Loucy (cell line): ENCODE measurements at regions not wholly inside any gene's neighbourhood (a gene's known extent, or its start where the extent isn't known, plus 50 kb on each side); places are given as distances from the start of the nearest gene placed in this dataset.
"Not testable (repeated sequence)": the region's sequence is repeated elsewhere in the genome, so short reads cannot be mapped to it uniquely, and the experiment has no call there.

Experiments used
- H2AFZ ChIP-seq: fragments of 200-600 bp; sonication (generic); 2 replicates; pipeline ENCODE4 v1.6.0; 2016; ENCODE audit warnings: antibody characterized with exemption, mild to moderate bottlenecking, low read length, moderate library complexity
- H3F3A ChIP-seq: fragments of 200-600 bp; 2 replicates; pipeline ENCODE4 v1.6.0; 2016; ENCODE audit warnings: antibody characterized with exemption, low read depth, mild to moderate bottlenecking
- H3K27me3 ChIP-seq: fragments of 200-600 bp; sonication (generic); 2 replicates; pipeline ENCODE4 v1.6.1; 2014; ENCODE audit warnings: low read length, mild to moderate bottlenecking; ENCODE audit not compliant: insufficient read depth, poor library complexity, severe bottlenecking
- H3K36me3 ChIP-seq: fragments of 200-600 bp; sonication (generic); 2 replicates; pipeline ENCODE4 v1.6.1; 2016; ENCODE audit warnings: low read length; ENCODE audit not compliant: insufficient read depth
- H3K4me1 ChIP-seq: fragments of 200-600 bp; sonication (generic); 2 replicates; pipeline ENCODE4 v1.5.1; 2014; ENCODE audit warnings: low read length, mild to moderate bottlenecking; ENCODE audit not compliant: insufficient read depth, poor library complexity, severe bottlenecking
- H3K4me2 ChIP-seq: fragments of 200-600 bp; sonication (generic); 2 replicates; pipeline ENCODE4 v1.6.0; 2014; ENCODE audit warnings: antibody characterized with exemption, low read length, low read depth, mild to moderate bottlenecking; ENCODE audit not compliant: poor library complexity, severe bottlenecking
- H3K4me3 ChIP-seq: fragments of 200-600 bp; sonication (generic); 2 replicates; pipeline ENCODE4 v1.5.1; 2014; ENCODE audit warnings: low read length, mild to moderate bottlenecking, mixed read lengths; ENCODE audit not compliant: poor library complexity, severe bottlenecking
- H3K79me2 ChIP-seq: fragments of 200-600 bp; sonication (generic); 2 replicates; pipeline ENCODE4 v1.6.1; 2014; ENCODE audit warnings: low read length; ENCODE audit not compliant: insufficient read depth
- H3K9ac ChIP-seq: fragments of 200-600 bp; sonication (generic); 2 replicates; pipeline ENCODE4 v1.6.0; 2014; ENCODE audit warnings: mild to moderate bottlenecking, low read depth, low read length, moderate library complexity; ENCODE audit not compliant: poor library complexity, severe bottlenecking
- H3K9me2 ChIP-seq: fragments of 200-600 bp; sonication (generic); replicated peaks from 2 replicates; pipeline ENCODE4 v1.6.1; 2016; ENCODE audit warnings: low read depth, low read length, mixed read lengths
- H3K9me3 ChIP-seq: fragments of 200-600 bp; sonication (generic); 2 replicates; pipeline ENCODE4 v1.6.1; 2014; ENCODE audit warnings: mild to moderate bottlenecking, antibody characterized with exemption, low read length, low read depth; ENCODE audit not compliant: insufficient read depth
- H4K20me1 ChIP-seq: fragments of 200-600 bp; sonication (generic); 2 replicates; pipeline ENCODE4 v1.6.0; 2014; ENCODE audit warnings: antibody characterized with exemption, low read length, mild to moderate bottlenecking; ENCODE audit not compliant: insufficient read depth, poor library complexity, severe bottlenecking
- EZH2phosphoT487 ChIP-seq: fragments of 200-600 bp; IDR thresholded peaks from 2 replicates; pipeline ENCODE4 v1.6.1; 2018; ENCODE audit warnings: antibody characterized with exemption, mild to moderate bottlenecking, moderate library complexity, borderline replicate concordance
- TF ChIP-seq, protein P1 (sequence below): fragments of 200-600 bp; sonication (generic); conservative IDR thresholded peaks from 2 replicates; pipeline ENCODE4 v1.5.1; 2014; ENCODE audit warnings: mild to moderate bottlenecking, antibody characterized with exemption, low read length

DNA sequence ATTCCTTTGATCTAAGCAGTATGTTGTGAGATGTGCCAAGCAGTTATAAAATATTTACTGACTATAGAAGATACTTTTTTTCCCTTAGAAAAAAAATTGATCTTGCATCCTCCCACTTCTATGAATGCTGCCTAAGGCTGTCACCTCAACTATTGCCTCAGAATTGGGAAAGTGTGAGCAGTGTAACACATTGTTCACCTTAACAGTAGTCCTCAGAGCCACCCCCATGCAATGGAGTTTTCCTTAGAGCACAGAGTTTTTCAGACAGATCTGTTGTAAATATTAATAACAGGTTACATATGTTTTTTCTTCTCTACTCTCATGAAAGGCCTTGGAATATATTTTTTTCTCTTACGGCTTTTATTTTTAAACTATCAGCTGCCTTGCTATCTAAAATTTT is 607.3 kb downstream of the STK39 start:
- Histone ChIP-seq H3K27me3 (no peaks in the 10 kb centered on the region), H3K9me2 (no peaks in the 10 kb centered on the region)

DNA sequence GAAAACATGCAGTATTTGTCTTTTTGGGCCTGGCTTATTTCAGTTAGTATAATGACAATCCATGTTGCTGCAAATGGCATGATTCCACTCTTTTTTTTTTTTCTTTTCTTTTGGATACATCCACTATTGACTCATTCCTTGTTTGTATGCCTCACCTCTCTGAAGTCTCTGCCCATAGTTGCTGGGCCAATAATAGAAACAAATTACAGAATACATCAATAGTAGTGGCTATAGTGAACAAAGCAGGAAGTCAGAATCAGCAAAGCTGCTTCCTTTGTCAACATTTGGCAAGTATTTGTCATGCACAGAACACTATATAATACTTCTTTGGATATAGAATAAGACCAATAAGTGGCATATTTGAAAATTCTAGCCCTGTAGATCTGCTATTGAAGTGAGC is 609.7 kb downstream of the STK39 start:
- no peaks in the 10 kb centered on the region for H4K20me1 ChIP-seq
- no peaks in the 10 kb centered on the region for H3K79me2 ChIP-seq
- H3K4me2 ChIP-seq: no peak overlapping the region
- H3K4me1 ChIP-seq: no peaks in the 10 kb centered on the region
- no peaks in the 10 kb centered on the region for H3K27me3 ChIP-seq
- H2AFZ ChIP-seq: no peak overlapping the region
- H3K36me3 ChIP-seq: no peaks in the 10 kb centered on the region
- H3K9me3 ChIP-seq: no peaks in the 10 kb centered on the region
- no peak overlapping the region for H3K4me3 ChIP-seq
- H3K9me2 ChIP-seq: no peaks in the 10 kb centered on the region
- TF ChIP-seq, protein P1, sequence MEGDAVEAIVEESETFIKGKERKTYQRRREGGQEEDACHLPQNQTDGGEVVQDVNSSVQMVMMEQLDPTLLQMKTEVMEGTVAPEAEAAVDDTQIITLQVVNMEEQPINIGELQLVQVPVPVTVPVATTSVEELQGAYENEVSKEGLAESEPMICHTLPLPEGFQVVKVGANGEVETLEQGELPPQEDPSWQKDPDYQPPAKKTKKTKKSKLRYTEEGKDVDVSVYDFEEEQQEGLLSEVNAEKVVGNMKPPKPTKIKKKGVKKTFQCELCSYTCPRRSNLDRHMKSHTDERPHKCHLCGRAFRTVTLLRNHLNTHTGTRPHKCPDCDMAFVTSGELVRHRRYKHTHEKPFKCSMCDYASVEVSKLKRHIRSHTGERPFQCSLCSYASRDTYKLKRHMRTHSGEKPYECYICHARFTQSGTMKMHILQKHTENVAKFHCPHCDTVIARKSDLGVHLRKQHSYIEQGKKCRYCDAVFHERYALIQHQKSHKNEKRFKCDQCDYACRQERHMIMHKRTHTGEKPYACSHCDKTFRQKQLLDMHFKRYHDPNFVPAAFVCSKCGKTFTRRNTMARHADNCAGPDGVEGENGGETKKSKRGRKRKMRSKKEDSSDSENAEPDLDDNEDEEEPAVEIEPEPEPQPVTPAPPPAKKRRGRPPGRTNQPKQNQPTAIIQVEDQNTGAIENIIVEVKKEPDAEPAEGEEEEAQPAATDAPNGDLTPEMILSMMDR: no peak
- TF ChIP-seq EZH2phosphoT487: no peak
- H3K9ac ChIP-seq: no peak overlapping the region
- H3F3A ChIP-seq: no peaks in the 10 kb centered on the region

More for the DNA sequence above, 607.3 kb downstream of the STK39 start:
- H3K79me2 ChIP-seq: no peaks in the 10 kb centered on the region
- H3K4me1 ChIP-seq: no peaks in the 10 kb centered on the region
- H4K20me1 ChIP-seq: no peaks in the 10 kb centered on the region
- no peaks in the 10 kb centered on the region for H3K9me3 ChIP-seq
- H3K9ac ChIP-seq: no peak overlapping the region
- no peak overlapping the region for H3K4me3 ChIP-seq
- no peak overlapping the region for H3K4me2 ChIP-seq
- no peaks in the 10 kb centered on the region for H3F3A ChIP-seq
- TF ChIP-seq EZH2phosphoT487: no peak
- TF ChIP-seq, protein P1: no peak
- H3K36me3 ChIP-seq: no peaks in the 10 kb centered on the region
- H2AFZ ChIP-seq: no peak overlapping the region

DNA sequence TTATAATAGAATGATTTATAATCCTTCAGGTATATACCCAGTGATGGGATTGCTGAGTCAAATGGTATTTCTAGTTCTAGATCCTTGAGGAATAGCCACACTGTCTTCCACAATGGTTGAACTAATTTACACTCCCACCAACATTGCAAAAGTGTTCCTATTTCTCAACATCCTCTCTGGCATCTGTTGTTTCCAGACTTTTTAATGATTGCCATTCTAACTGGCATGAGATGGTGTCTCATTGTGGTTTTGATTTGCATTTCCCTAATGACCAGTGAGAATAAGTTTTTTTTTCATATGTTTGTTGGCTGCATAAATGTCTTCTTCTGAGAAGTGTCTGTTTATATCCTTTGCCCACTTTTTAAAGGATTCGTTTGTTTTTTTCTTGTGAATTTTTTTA is 615.1 kb downstream of the STK39 start:
- H3K4me3 ChIP-seq, H4K20me1 ChIP-seq, H3K36me3 ChIP-seq, H3K9me2 ChIP-seq, H3K4me1 ChIP-seq, H2AFZ ChIP-seq, H3K79me2 ChIP-seq, H3K27me3 ChIP-seq, H3F3A ChIP-seq, H3K4me2 ChIP-seq, H3K9ac ChIP-seq, H3K9me3 ChIP-seq: not testable (repeated sequence)

DNA sequence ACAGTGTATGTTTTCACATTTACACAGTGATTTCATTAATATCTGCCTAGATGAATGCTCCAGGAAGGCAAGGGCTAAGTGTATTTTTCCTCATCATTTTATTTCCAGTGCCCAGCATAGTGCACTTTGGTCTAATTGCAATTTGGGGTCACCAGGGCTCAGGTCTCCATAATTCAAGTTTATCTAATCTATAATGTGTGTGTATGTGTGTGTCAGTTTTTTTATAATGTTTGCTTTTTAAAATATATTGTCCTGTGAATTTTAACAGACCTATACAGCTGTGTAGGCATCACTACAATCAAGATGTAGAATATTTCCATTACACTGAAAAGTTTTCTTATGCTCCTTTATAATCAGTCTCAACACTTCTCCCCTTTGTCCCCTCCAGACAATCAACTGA is 620.4 kb downstream of the STK39 start:
- no peaks in the 10 kb centered on the region for H3K27me3 ChIP-seq
- no peak overlapping the region for H3K4me3 ChIP-seq
- no peaks in the 10 kb centered on the region for H3K4me1 ChIP-seq
- no peaks in the 10 kb centered on the region for H3K9me2 ChIP-seq
- no peaks in the 10 kb centered on the region for H3F3A ChIP-seq
- H3K79me2 ChIP-seq: no peaks in the 10 kb centered on the region
- no peak for TF ChIP-seq EZH2phosphoT487
- TF ChIP-seq, protein P1: no peak
- H2AFZ ChIP-seq: no peak overlapping the region
- H3K9ac ChIP-seq: no peak overlapping the region
- no peak overlapping the region for H3K4me2 ChIP-seq
- no peaks in the 10 kb centered on the region for H3K9me3 ChIP-seq
- H4K20me1 ChIP-seq: no peaks in the 10 kb centered on the region
- H3K36me3 ChIP-seq: no peaks in the 10 kb centered on the region
